ENCODE measurements at regions not wholly inside any gene's neighbourhood (a gene's known extent, or its start where the extent isn't known, plus 50 kb on each side); places are given as distances from the start of the nearest gene placed in this dataset.

GRCh38 chr20:11296221-11296620, 621.5 kb upstream of the BTBD3 start:
- in situ Hi-C loops (cut with MboI; ENCODE audit: low sequenced_read_pairs, unreplicated experiment) = no loop called here
- DNase-seq (ENCODE audit: low spot score) = no peak
- no peak for TF ChIP-seq CTCF (IDR thresholded peaks at IDR 0.05; ENCODE audit: borderline replicate concordance, control extremely low read depth, extremely low read depth, insufficient read depth, missing control alignments)

- DNase-seq (ENCODE audit: low spot score) = no peak
- no peak for TF ChIP-seq CTCF (IDR thresholded peaks at IDR 0.05; ENCODE audit: borderline replicate concordance, control extremely low read depth, extremely low read depth, insufficient read depth, missing control alignments)
- in situ Hi-C loops (cut with MboI; ENCODE audit: low sequenced_read_pairs, unreplicated experiment) = no loop called here
These were observed 620.7 kb upstream of the BTBD3 start for GRCh38 chr20:11296951-11297350.

- no peak for DNase-seq (ENCODE audit: low spot score)
- in situ Hi-C loops (cut with MboI; ENCODE audit: low sequenced_read_pairs, unreplicated experiment) = no loop called here
- no peak for TF ChIP-seq CTCF (IDR thresholded peaks at IDR 0.05; ENCODE audit: borderline replicate concordance, control extremely low read depth, extremely low read depth, insufficient read depth, missing control alignments)
These were observed 616.0 kb upstream of the BTBD3 start for GRCh38 chr20:11301699-11302098.

- DNase-seq (ENCODE audit: low spot score) = no peak
- no peak for TF ChIP-seq CTCF (IDR thresholded peaks at IDR 0.05; ENCODE audit: borderline replicate concordance, control extremely low read depth, extremely low read depth, insufficient read depth, missing control alignments)
- in situ Hi-C loops (cut with MboI; ENCODE audit: low sequenced_read_pairs, unreplicated experiment) = no loop called here
These were observed 615.3 kb upstream of the BTBD3 start for GRCh38 chr20:11302436-11302835.

- no peak for TF ChIP-seq CTCF (IDR thresholded peaks at IDR 0.05; ENCODE audit: borderline replicate concordance, control extremely low read depth, extremely low read depth, insufficient read depth, missing control alignments)
- DNase-seq (ENCODE audit: low spot score) = no peak
- in situ Hi-C loops (cut with MboI; ENCODE audit: low sequenced_read_pairs, unreplicated experiment) = no loop called here
These were observed 612.9 kb upstream of the BTBD3 start for GRCh38 chr20:11304795-11305194.

- in situ Hi-C loops (cut with MboI; ENCODE audit: low sequenced_read_pairs, unreplicated experiment) = no loop called here
- no peak for TF ChIP-seq CTCF (IDR thresholded peaks at IDR 0.05; ENCODE audit: borderline replicate concordance, control extremely low read depth, extremely low read depth, insufficient read depth, missing control alignments)
- DNase-seq (ENCODE audit: low spot score) = no peak
These were observed 612.3 kb upstream of the BTBD3 start for GRCh38 chr20:11305406-11305805.

- in situ Hi-C loops (cut with MboI; ENCODE audit: low sequenced_read_pairs, unreplicated experiment) = no loop called here
- DNase-seq (ENCODE audit: low spot score) = no peak
- TF ChIP-seq CTCF (IDR thresholded peaks at IDR 0.05; ENCODE audit: borderline replicate concordance, control extremely low read depth, extremely low read depth, insufficient read depth, missing control alignments) = no peak
These were observed 606.0 kb upstream of the BTBD3 start for GRCh38 chr20:11311659-11312224.

Measured in GM13976 (cell line).